HEK293 (cell line): ENCODE measurements at regions not wholly inside any gene's neighbourhood (a gene's known extent, or its start where the extent isn't known, plus 50 kb on each side); places are given as distances from the start of the nearest gene placed in this dataset.

Experiments
- ATF2 ChIP-seq: fragments of 450-650 bp; formaldehyde crosslinking; IDR thresholded peaks from 2 replicates; pipeline ENCODE4 v1.5.1; 2016; ENCODE audit warnings: missing biosample characterization, missing genetic modification characterization, low read depth
- CTCF ChIP-seq: fragments of 450-650 bp; formaldehyde crosslinking; IDR thresholded peaks from 2 replicates; pipeline ENCODE4 v1.5.1; 2016; ENCODE audit warnings: missing biosample characterization, missing genetic modification characterization
- INSM2 ChIP-seq: fragments of 450-650 bp; formaldehyde crosslinking; IDR thresholded peaks from 2 replicates; pipeline ENCODE4 v1.5.1; 2016; ENCODE audit warnings: missing biosample characterization, missing genetic modification characterization
- OSR2 ChIP-seq: fragments of 450-650 bp; formaldehyde crosslinking; IDR thresholded peaks from 2 replicates; pipeline ENCODE4 v1.5.1; 2016; ENCODE audit warnings: missing biosample characterization, missing genetic modification characterization
- PBX3 ChIP-seq: sonication (generic); formaldehyde crosslinking; IDR thresholded peaks from 2 replicates; pipeline ENCODE4 v1.8.1; 2022; ENCODE audit warnings: mild to moderate bottlenecking, moderate library complexity, missing genetic modification reagents
- TCF7L2 ChIP-seq: IDR thresholded peaks from 2 replicates; pipeline ENCODE4 v1.6.1; 2011; ENCODE audit warnings: low read depth, mild to moderate bottlenecking, inconsistent platforms, low read length, moderate library complexity, borderline replicate concordance
- YY1 ChIP-seq: fragments of 450-650 bp; formaldehyde crosslinking; IDR thresholded peaks from 2 replicates; pipeline ENCODE4 v1.5.1; 2018; ENCODE audit warnings: missing biosample characterization, missing genetic modification characterization
- ZFP3 ChIP-seq: fragments of 450-650 bp; formaldehyde crosslinking; IDR thresholded peaks from 2 replicates; pipeline ENCODE4 v1.5.1; 2016; ENCODE audit warnings: low read depth, missing biosample characterization, missing genetic modification characterization
- ZNF10 ChIP-seq: fragments of 450-650 bp; formaldehyde crosslinking; IDR thresholded peaks from 2 replicates; pipeline ENCODE4 v1.5.1; 2017; ENCODE audit warnings: missing biosample characterization, missing genetic modification characterization
- ZNF274 ChIP-seq, 2 experiments: fragments of 200-500 bp in 1 of 2; fragments of 450-650 bp in 1 of 2; sonication (Bioruptor generic) in 1 of 2; formaldehyde crosslinking in 1 of 2; IDR thresholded peaks; 2 replicates each; pipeline versions ENCODE4 v1.5.1 to v1.6.1; 2014 to 2016; ENCODE audit warnings: borderline replicate concordance in 1 of 2, inconsistent platforms in 1 of 2, low read length in 1 of 2, missing biosample characterization in 1 of 2, missing genetic modification characterization in 1 of 2
- ZNF654 ChIP-seq: fragments of 450-650 bp; formaldehyde crosslinking; IDR thresholded peaks from 2 replicates; pipeline ENCODE4 v1.5.1; 2016; ENCODE audit warnings: low read depth, missing biosample characterization, missing genetic modification characterization
- ZSCAN18 ChIP-seq: fragments of 450-650 bp; formaldehyde crosslinking; IDR thresholded peaks from 2 replicates; pipeline ENCODE4 v1.5.1; 2016; ENCODE audit warnings: missing biosample characterization, missing genetic modification characterization
- ZXDB ChIP-seq: fragments of 450-650 bp; formaldehyde crosslinking; IDR thresholded peaks from 2 replicates; pipeline ENCODE4 v1.5.1; 2016; ENCODE audit warnings: missing biosample characterization, missing genetic modification characterization

- TF ChIP-seq CTCF (tag by site-specific recombination) (no peak), ZNF10 (tag by site-specific recombination) (no peak), YY1 (tag by site-specific recombination) (no peak), INSM2 (tag by site-specific recombination) (no peak), TCF7L2 (no peak), ZNF274 (IDR thresholded peaks at IDR 0.05; ENCODE audit: low read length) (no peak), ZNF274 (tag by site-specific recombination; IDR thresholded peaks at IDR 0.05; ENCODE audit: borderline replicate concordance) (no peak), ZSCAN18 (tag by site-specific recombination) (no peak), ATF2 (tag by site-specific recombination) (no peak), ZNF654 (no peak), ZFP3 (tag by site-specific recombination) (no peak), PBX3 (CRISPR knock-in tag) (no peak), OSR2 (tag by site-specific recombination) (no peak), ZXDB (tag by site-specific recombination) (no peak)
These were observed 123.7 kb upstream of the DEPDC1 start for GRCh38 chr1:68620571-68620970.
